ENCODE measurements at regions not wholly inside any gene's neighbourhood (a gene's known extent, or its start where the extent isn't known, plus 50 kb on each side); places are given as distances from the start of the nearest gene placed in this dataset.

GRCh38 chr12:132407451-132407961, 78.1 kb upstream of the GALNT9 start:
- no peak for DNase-seq

- DNase-seq, result no peak
Measured at GRCh38 chr12:132406493-132407450, 77.4 kb upstream of the GALNT9 start.

DNA sequence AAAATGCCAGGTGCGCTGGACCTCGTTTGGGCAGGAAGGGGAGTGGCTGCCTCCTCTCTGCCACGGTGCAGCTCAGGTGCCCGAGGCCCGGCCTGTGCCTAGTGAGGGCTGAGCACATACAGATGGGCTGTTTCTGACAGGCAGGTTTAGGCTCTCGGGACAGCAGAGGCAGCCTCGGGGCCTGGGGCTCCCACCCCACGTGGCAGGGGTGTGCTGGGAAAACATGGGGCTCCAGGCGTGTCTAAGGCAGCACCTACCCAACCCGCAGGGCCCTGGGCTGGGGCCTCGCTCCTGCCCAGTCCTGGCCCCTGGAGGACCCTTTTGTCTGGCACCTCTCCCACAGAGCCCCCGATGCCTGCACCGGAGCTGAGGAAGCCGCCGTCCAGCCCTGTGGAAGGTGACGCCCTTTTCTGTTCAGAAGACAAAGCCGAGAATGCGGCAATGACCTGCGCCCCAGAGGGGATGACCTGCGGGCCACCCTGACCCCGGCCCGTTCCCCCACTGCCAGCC, 76.4 kb upstream of the GALNT9 start:
- no peak for DNase-seq

- DNase-seq, result no peak
Measured at GRCh38 chr12:132404951-132405741, 75.8 kb upstream of the GALNT9 start.

GRCh38 chr12:132404435-132404855, 75.1 kb upstream of the GALNT9 start:
- no peak for DNase-seq

DNA sequence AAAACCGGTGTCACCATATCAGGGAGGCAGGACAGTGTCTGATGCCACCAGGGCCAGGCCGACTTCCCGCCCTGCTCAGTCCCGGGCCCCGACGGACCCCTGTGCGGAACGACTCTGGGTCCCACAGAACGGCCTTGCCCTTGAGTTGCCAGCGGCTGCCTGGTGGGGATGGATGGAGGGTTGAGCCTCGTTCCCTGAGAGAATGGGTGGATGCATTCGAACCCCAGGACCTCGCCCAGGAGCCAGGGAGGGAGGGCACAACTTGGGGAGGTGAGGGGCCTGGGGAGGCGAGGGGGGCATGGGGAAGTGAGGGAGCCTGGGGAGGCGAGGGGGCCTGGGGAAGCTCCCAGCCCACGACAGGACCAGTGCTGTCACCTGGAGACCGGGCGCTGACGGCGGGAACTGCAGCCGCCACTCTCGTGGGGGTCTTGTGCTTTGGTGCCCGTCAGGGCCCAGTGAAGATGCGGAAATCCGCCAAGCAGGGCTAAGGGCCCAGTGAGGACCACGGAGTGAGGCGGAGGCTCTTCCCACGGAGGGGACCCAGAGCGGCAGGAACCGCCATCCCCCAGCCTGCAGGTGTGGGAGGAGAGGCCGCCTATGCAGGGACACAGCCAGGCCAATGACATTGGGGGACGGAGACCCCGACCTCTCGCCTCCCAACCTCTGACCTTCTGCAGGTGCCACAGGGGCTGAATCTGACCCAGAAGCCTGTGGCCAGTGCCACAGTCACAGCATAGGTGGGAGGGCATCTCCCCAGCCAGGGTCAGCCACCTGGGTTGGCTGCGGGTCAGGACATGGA, 74.4 kb upstream of the GALNT9 start:
- DNase-seq, result no peak

- DNase-seq, result no peak
Measured at GRCh38 chr12:132402831-132403416, 73.5 kb upstream of the GALNT9 start.

- no peak for DNase-seq
Measured at GRCh38 chr12:132401982-132402381, 72.6 kb upstream of the GALNT9 start.

- no peak for DNase-seq
Measured at GRCh38 chr12:132400011-132400641, 70.7 kb upstream of the GALNT9 start.

DNA sequence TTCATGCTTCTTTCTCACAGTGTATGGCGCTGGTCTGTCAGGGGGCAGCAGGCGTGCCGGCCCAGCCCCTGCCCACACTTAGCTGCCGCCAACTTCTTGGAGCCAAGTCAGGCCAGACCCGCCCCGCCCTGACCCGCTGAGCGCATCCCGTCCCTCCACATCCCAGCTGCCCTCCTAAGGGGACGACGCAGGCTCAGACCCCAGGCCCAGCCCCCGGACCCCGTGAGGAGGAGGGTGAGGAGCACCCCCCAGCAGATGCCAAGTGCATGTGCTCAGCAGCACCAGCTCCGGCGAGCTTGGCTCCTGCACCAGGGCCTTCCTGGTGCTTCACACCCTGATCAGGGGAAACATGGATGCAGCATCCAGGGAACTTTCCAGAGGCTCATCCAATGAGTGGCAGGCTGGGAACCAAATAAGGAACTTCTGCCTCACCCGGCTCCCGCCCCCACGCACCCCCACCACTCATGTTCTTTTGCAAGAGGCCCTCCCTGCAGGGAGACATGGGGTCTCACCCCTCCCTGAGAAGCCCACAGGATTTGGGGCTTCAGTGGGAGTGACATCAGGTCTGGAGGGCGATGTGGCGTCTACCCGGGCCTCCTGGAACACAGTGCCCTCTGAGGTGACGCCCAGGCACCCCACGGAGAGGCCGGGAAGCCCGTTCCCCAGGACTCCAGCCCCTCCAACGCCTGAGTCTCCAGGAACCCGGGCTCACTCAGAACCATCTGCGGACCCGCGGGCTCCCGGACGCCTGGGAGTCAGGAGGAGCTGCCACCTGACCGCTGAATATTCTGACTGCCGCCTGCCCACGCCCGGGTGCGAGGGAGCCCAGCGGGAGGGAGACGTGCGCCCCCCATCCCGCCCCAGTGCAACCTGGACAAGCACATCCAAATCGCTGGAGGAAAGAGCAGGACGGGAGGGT, 70.0 kb upstream of the GALNT9 start:
- no peak for DNase-seq

DNA sequence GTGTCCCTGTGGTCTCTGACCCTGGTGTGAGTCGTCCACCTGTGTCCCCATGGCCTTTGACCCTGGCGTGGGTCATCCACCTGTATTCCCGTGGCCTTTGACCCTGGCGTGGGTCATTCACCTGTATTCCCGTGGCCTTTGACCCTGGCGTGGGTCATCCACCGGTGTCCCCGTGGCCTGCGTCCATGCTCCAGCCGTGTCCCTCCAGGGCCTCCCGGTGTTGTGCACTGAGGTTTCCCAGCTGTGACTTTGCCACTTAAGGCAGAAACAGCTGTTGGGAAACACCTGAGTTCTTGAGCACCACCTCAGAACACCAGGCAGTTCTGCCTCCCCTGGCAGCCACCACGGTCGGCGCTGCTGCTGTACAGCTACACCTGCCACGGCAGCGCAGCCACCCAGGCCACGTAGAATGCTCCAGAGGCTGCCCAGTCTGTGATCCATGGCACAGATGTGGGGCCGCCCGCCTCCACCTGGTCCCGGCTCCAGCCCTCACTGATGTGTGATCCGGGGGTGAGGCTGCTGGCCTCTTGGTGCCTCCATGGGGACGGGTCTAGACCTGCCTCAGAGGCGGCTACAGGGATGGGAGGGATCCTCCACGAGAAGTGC, 69.1 kb upstream of the GALNT9 start:
- DNase-seq, result no peak

- DNase-seq, result no peak
Measured at GRCh38 chr12:132397934-132398385, 68.6 kb upstream of the GALNT9 start.

GRCh38 chr12:132397152-132397933, 68.0 kb upstream of the GALNT9 start:
- DNase-seq, result no peak

- no peak for DNase-seq
Measured at GRCh38 chr12:132396657-132397056, 67.3 kb upstream of the GALNT9 start.

- no peak for DNase-seq
Measured at GRCh38 chr12:132395908-132396305, 66.5 kb upstream of the GALNT9 start.

DNA sequence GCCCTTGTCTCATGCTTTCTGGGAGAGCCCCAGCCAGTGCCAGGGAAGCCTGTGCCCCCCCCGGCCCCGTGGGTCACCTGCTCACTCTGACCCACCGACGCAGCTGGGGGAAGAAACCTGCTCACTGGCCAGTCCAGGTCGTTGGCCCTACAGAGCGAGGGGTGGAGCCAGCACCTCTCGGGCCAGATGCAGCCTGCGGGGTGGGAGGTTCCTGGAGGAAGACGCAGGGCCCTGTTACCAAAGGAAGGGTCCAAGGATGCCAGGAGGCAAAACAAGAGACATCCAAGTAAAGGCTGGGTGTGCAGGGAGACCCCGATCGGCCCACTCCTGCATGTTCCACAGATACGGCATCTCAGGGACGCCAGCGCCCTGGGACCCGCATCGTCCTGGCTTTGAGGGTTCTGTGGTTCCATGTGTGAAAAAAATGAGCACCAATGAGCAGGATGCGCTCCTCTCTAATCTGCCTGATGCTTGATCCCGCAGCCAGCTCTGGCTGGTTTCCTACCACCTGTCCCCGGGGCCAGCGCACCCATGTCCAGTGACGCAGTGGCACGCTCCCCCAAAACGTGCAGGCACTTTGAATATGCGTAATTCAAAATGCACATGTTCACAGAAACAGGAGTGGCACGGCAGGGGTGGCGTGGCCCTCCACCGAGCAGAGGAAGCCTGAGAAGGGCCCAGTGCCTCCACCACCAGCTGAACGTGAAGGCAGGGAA, 66.0 kb upstream of the GALNT9 start:
- DNase-seq, result no peak

DNA sequence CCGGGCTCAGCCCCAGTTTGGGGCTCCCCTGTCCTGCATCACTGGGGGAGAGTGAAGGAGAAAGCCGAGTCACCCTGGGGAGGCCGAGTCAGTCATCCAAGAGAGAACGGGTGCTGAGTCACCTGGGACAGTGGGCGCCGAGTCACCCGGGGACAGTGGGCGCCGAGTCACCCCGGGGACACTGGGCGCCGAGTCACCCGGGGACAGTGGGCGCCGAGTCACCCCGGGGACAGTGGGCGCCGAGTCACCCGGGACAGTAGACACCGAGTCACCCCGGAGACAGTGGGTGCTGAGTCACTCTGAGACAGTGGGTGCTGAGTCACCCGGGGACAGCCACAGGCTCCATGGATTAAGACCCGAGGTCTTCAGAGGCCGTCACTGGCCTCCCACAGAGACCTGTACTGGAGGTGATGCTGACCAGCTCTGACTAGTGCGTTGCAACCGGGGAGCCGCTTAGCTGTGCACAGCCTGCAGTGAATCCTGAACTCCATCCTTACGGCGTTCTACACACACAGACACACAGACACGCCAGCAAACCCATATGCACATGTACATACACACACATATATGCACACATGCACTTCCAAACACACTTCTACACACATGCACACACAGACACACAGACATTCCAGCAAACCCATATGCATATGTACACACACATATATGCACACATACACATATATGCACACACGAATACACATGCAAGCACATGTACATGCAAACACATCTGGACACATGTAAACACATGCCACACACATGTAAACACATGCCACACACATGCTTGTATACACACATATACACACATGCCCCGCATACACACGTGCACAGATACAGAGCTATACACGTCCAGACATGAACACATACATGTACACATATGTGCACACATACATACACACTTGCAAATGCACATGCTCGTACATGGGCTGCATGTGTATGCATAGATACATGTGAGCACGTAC, 64.9 kb upstream of the GALNT9 start:
- no peak for DNase-seq

Data from SW 1271 (cell line).